HepG2 (cell line): ENCODE measurements at regions not wholly inside any gene's neighbourhood (a gene's known extent, or its start where the extent isn't known, plus 50 kb on each side); places are given as distances from the start of the nearest gene placed in this dataset.

Source experiments
- ATAC-seq: fragments of 200-7000 bp; cut with Tn5 transposase; 3 replicates; pipeline ENCODE4 v1.9.1; 2020; ENCODE audit warnings: mild to moderate bottlenecking, moderate library complexity
- BruUV-seq: library from RNA; stranded (reverse); fragments of 400-500 nt; replicated peaks from 2 replicates; lab custom pipeline; 2021; lab: Mats Ljungman, UMichigan
- CTCF ChIA-PET: fragments of 300-600 bp; formaldehyde crosslinking; extraction: SDS; loops from one replicate; lab custom pipeline; 2021; ENCODE audit warnings: low total read pairs, inconsistent platforms, low intra/inter-chr PET ratio; lab: Yijun Ruan, JAX
- POLR2A ChIA-PET: fragments of 350-600 bp; sonication (Branson Sonifier 250); formaldehyde crosslinking; loops from one replicate; lab custom pipeline; 2020; ENCODE audit warnings: antibody characterized with exemption, inconsistent platforms; lab: Yijun Ruan, JAX
- DNase-seq: peaks from one replicate; pipeline ENCODE4 v3.0.0-alpha.2; 2015; ENCODE audit warnings: low spot score
- FAIRE-seq: peaks from 3 replicates; lab custom pipeline; 2011; peaks lifted over from hg19 to GRCh38; lab: Jason Lieb, UNC
- H2AFZ ChIP-seq: one replicate; pipeline ENCODE4 v1.6.1; 2011; ENCODE audit warnings: low read length, inconsistent platforms
- H3K27ac ChIP-seq: fragments of 300-600 bp; 3 replicates; pipeline ENCODE4 v1.8.0; 2011; ENCODE audit warnings: mixed run types, mild to moderate bottlenecking, mixed read lengths, low read length, inconsistent platforms; ENCODE audit not compliant: insufficient read depth; ENCODE audit errors: extremely low read length
- H3K27me3 ChIP-seq, 2 experiments: fragments of 200-600 bp in 1 of 2; 2 replicates in 1 of 2; 3 replicates in 1 of 2; pipeline versions ENCODE4 v1.6.0 to v1.8.0; 2011; ENCODE audit warnings: low read length in 2 of 2, mild to moderate bottlenecking in 2 of 2, moderate library complexity in 2 of 2, inconsistent platforms in 1 of 2; ENCODE audit not compliant: insufficient read depth in 2 of 2, control insufficient read depth in 1 of 2
- H3K36me3 ChIP-seq, 2 experiments: fragments of 200-600 bp in 1 of 2; replicated peaks in 1 of 2; 2 replicates in 1 of 2; 3 replicates in 1 of 2; pipeline versions ENCODE4 v1.5.1 to v1.8.0; 2011; ENCODE audit warnings: low read length in 2 of 2, inconsistent platforms in 1 of 2; ENCODE audit not compliant: insufficient read depth in 2 of 2, control insufficient read depth in 1 of 2
- H3K4me1 ChIP-seq: 2 replicates; pipeline ENCODE4 v1.5.1; 2012; ENCODE audit warnings: low read length, inconsistent platforms; ENCODE audit not compliant: insufficient read depth
- H3K4me2 ChIP-seq: 2 replicates; pipeline ENCODE4 v1.6.0; 2011; ENCODE audit warnings: low read depth, low read length, inconsistent platforms
- H3K4me3 ChIP-seq, 3 experiments: fragments of 200-600 bp in 1 of 3; sonication (generic), shearing (Covaris generic) in 1 of 3; replicated peaks in 1 of 3; 2 replicates each; pipeline ENCODE4 v1.5.1; 2011 to 2016; ENCODE audit warnings: low read length in 3 of 3, inconsistent platforms in 2 of 3, low read depth in 2 of 3, mild to moderate bottlenecking in 2 of 3, control low read depth in 1 of 3, mixed read lengths in 1 of 3; ENCODE audit not compliant: insufficient read depth in 1 of 3
- H3K79me2 ChIP-seq: one replicate; pipeline ENCODE4 v1.6.1; 2011; ENCODE audit warnings: low read length, inconsistent platforms; ENCODE audit not compliant: insufficient read depth
- H3K9ac ChIP-seq: 2 replicates; pipeline ENCODE4 v1.6.0; 2011; ENCODE audit warnings: mild to moderate bottlenecking, low read depth, low read length, inconsistent platforms; ENCODE audit not compliant: insufficient read depth
- H3K9me3 ChIP-seq: 2 replicates; pipeline ENCODE4 v1.5.1; 2012; ENCODE audit warnings: mild to moderate bottlenecking, low read length
- H4K20me1 ChIP-seq: 2 replicates; pipeline ENCODE4 v1.6.0; 2011; ENCODE audit warnings: inconsistent platforms, mild to moderate bottlenecking, low read length, moderate library complexity; ENCODE audit not compliant: insufficient read depth
- ATF1 ChIP-seq: IDR thresholded peaks from 2 replicates; pipeline ENCODE4 v1.6.1; 2016; ENCODE audit warnings: mild to moderate bottlenecking, control low read depth
- CHD2 ChIP-seq: IDR thresholded peaks from 2 replicates; pipeline ENCODE4 v1.6.1; 2011; ENCODE audit warnings: low read depth, low read length, improper control_type of control experiment
- HNF1B ChIP-seq: sonication (generic); formaldehyde crosslinking; IDR thresholded peaks from 2 replicates; pipeline ENCODE4 v1.5.1; 2020; ENCODE audit warnings: mild to moderate bottlenecking, moderate library complexity, missing genetic modification reagents
- MLLT10 ChIP-seq: sonication (generic); formaldehyde crosslinking; IDR thresholded peaks from 2 replicates; pipeline ENCODE4 v1.4.0; 2020; ENCODE audit warnings: missing genetic modification reagents
- PATZ1 ChIP-seq: sonication (generic); formaldehyde crosslinking; IDR thresholded peaks from 2 replicates; pipeline ENCODE4 v1.4.0; 2020; ENCODE audit warnings: missing genetic modification reagents
- POGZ ChIP-seq: sonication (generic); formaldehyde crosslinking; IDR thresholded peaks from 2 replicates; pipeline ENCODE4 v1.4.0; 2020; ENCODE audit warnings: mild to moderate bottlenecking, missing genetic modification reagents
- TIGD3 ChIP-seq: sonication (generic); formaldehyde crosslinking; IDR thresholded peaks from 2 replicates; pipeline ENCODE4 v1.5.1; 2020; ENCODE audit warnings: mild to moderate bottlenecking, missing genetic modification reagents, borderline replicate concordance
- TRAFD1 ChIP-seq: sonication (generic); formaldehyde crosslinking; IDR thresholded peaks from 2 replicates; pipeline ENCODE4 v1.5.1; 2020; ENCODE audit warnings: missing genetic modification reagents, mild to moderate bottlenecking, borderline replicate concordance
- ZNF251 ChIP-seq: sonication (generic); formaldehyde crosslinking; IDR thresholded peaks from 2 replicates; pipeline ENCODE4 v1.9.0; 2021; ENCODE audit warnings: mild to moderate bottlenecking, missing genetic modification reagents
- ZNF672 ChIP-seq: sonication (generic); formaldehyde crosslinking; IDR thresholded peaks from 2 replicates; pipeline ENCODE4 v1.8.1; 2022; ENCODE audit warnings: missing genetic modification reagents
- WGBS: methylation state at CpG from one replicate; pipeline ENCODE4 v1.1.6; 2017; ENCODE audit warnings: low lambda C conversion rate; 5-methylcytosine and 5-hydroxymethylcytosine counted together
- in situ Hi-C: cut with HindIII; loops from 2 replicates; pipeline ENCODE4 v1.10.0; 2017; ENCODE audit warnings: low pct_unique_long_range_greater_than_20kb; ENCODE audit not compliant: extremely low pct_ligation_motif_present
- intact Hi-C: fragments of 100-400 bp; cut with micrococcal nuclease; formaldehyde crosslinking; loops from one replicate; pipeline ENCODE4 v1.10.0; 2022; ENCODE audit not compliant: unreplicated experiment

GRCh38 chr6:155582016-155582991 is 126.7 kb upstream of the NOX3 start:
- DNase-seq (no peak), FAIRE-seq (no peak)
- POLR2A ChIA-PET, result no interaction called here
- intact Hi-C loops, result no loop called here
- BruUV-seq, result no TSS peak
- Histone ChIP-seq H3K9me3 (no peaks in the 10 kb centered on the region), H3K4me2 (no peak overlapping the region)
- TF ChIP-seq ZNF251 (no peak), TRAFD1 (CRISPR knock-in tag) (no peak), POGZ (CRISPR knock-in tag) (no peak), MLLT10 (no peak)
- TF ChIP-seq, all 625 proteins: peak for 0
- H3K4me1 ChIP-seq, result no peaks in the 10 kb centered on the region
- CTCF ChIA-PET, result no interaction called here
- H4K20me1 ChIP-seq, result no peaks in the 10 kb centered on the region
- no peak overlapping the region for H2AFZ ChIP-seq
- in situ Hi-C loops, result no loop called here
- H3K4me3 ChIP-seq, result no peak overlapping the region
- no peaks in the 10 kb centered on the region; a peak in 1 of 5 replicates for H3K27me3 ChIP-seq
- no peak overlapping the region for H3K27ac ChIP-seq
- 66% methylated on average over 9 of the region's 9 CpGs for WGBS
- H3K9ac ChIP-seq, result no peak overlapping the region
- H3K36me3 ChIP-seq, result no peaks in the 10 kb centered on the region
- no peaks in the 10 kb centered on the region for H3K79me2 ChIP-seq
- ATAC-seq, result no peak

GRCh38 chr6:155580904-155581303 is 125.3 kb upstream of the NOX3 start:
- H2AFZ ChIP-seq, result no peak overlapping the region
- no peak overlapping the region for H3K4me2 ChIP-seq
- no peak overlapping the region for H3K9ac ChIP-seq
- H3K4me3 ChIP-seq, result no peak overlapping the region
- POLR2A ChIA-PET, result interaction anchor here (1.5 kb wide), 1 partner anchor 251 kb away, joined by 3 read pairs; no protein-coding TSS in a partner anchor
- no peaks in the 10 kb centered on the region for H3K9me3 ChIP-seq
- intact Hi-C loops, result loop anchor here (1.0 kb wide), 1 partner anchor 254 kb away; no protein-coding TSS in a partner anchor
- ATAC-seq (peak; percentile 77), DNase-seq (no peak), FAIRE-seq (no peak)
- H3K79me2 ChIP-seq, result no peaks in the 10 kb centered on the region
- in situ Hi-C loops, result no loop called here
- no peak overlapping the region for H3K27ac ChIP-seq
- 9% methylated on average over 2 of the region's 2 CpGs for WGBS
- BruUV-seq, result no TSS peak
- no peaks in the 10 kb centered on the region for H4K20me1 ChIP-seq
- H3K27me3 ChIP-seq, result no peaks in the 10 kb centered on the region; a peak in 1 of 5 replicates
- no peaks in the 10 kb centered on the region for H3K36me3 ChIP-seq
- no peaks in the 10 kb centered on the region for H3K4me1 ChIP-seq
- CTCF ChIA-PET, result no interaction called here
- TF ChIP-seq ZNF672 (CRISPR knock-in tag) (no peak), ATF1 (CRISPR knock-in tag) (no peak), PATZ1 (CRISPR knock-in tag) (no peak), TIGD3 (CRISPR knock-in tag) (no peak), CHD2 (no peak), HNF1B (CRISPR knock-in tag) (no peak)
